Neural progenitor cell (in vitro differentiated cells): ENCODE measurements at regions not wholly inside any gene's neighbourhood (a gene's known extent, or its start where the extent isn't known, plus 50 kb on each side); places are given as distances from the start of the nearest gene placed in this dataset.

ENCODE experiments used
- EZH2 ChIP-seq: fragments of 200-600 bp; sonication (generic); IDR thresholded peaks from 2 replicates; pipeline ENCODE4 v1.6.1; 2017; ENCODE audit warnings: antibody characterized with exemption, mild to moderate bottlenecking, moderate library complexity
- EZH2phosphoT487 ChIP-seq: fragments of 200-600 bp; sonication (generic); IDR thresholded peaks from 2 replicates; pipeline ENCODE4 v1.6.1; 2017; ENCODE audit warnings: antibody characterized with exemption
- TF ChIP-seq, protein P1 (sequence below): fragments of 200-600 bp; sonication (generic); IDR thresholded peaks from 2 replicates; pipeline ENCODE4 v1.5.1; 2017; ENCODE audit warnings: antibody characterized with exemption, mild to moderate bottlenecking

GRCh38 chr2:53610260-53610659, 157.3 kb upstream of the CHAC2 start:
- TF ChIP-seq, protein P1, sequence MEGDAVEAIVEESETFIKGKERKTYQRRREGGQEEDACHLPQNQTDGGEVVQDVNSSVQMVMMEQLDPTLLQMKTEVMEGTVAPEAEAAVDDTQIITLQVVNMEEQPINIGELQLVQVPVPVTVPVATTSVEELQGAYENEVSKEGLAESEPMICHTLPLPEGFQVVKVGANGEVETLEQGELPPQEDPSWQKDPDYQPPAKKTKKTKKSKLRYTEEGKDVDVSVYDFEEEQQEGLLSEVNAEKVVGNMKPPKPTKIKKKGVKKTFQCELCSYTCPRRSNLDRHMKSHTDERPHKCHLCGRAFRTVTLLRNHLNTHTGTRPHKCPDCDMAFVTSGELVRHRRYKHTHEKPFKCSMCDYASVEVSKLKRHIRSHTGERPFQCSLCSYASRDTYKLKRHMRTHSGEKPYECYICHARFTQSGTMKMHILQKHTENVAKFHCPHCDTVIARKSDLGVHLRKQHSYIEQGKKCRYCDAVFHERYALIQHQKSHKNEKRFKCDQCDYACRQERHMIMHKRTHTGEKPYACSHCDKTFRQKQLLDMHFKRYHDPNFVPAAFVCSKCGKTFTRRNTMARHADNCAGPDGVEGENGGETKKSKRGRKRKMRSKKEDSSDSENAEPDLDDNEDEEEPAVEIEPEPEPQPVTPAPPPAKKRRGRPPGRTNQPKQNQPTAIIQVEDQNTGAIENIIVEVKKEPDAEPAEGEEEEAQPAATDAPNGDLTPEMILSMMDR = no peak
- TF ChIP-seq EZH2phosphoT487 (no peak), EZH2 (no peak)
